Heart left ventricle (tissue), 16 donors: ENCODE measurements at regions not wholly inside any gene's neighbourhood (a gene's known extent, or its start where the extent isn't known, plus 50 kb on each side); places are given as distances from the start of the nearest gene placed in this dataset.

ENCODE experiments used
- ATAC-seq, 4 donors: fragments of 200-7000 bp; cut with Tn5 transposase; one replicate each; pipeline ENCODE4 v1.9.1; 2020 to 2022; ENCODE audit warnings: moderate library complexity in 4 of 4, mild to moderate bottlenecking in 3 of 4, moderate number of reproducible peaks in 1 of 4
- DNase-seq, 5 donors: peaks; one replicate each; pipeline ENCODE4 v3.0.0-alpha.2; 2020
- H3K27ac ChIP-seq, 12 donors: fragments of 200-600 bp; sonication (generic) in 4 of 12; one replicate each; pipeline versions ENCODE4 v1.5.0 to v1.8.0; 2016 to 2022; ENCODE audit warnings: mild to moderate bottlenecking in 2 of 12
- H3K27me3 ChIP-seq, 9 donors: fragments of 200-600 bp; sonication (generic) in 2 of 9; one replicate each; pipeline versions ENCODE4 v1.5.1 to v1.8.0; 2016 to 2022; ENCODE audit warnings: mild to moderate bottlenecking in 3 of 9
- H3K36me3 ChIP-seq, 9 donors: fragments of 200-600 bp; sonication (generic) in 2 of 9; one replicate each; pipeline versions ENCODE4 v1.5.0 to v1.8.0; 2018 to 2022; ENCODE audit warnings: mild to moderate bottlenecking in 2 of 9
- H3K4me1 ChIP-seq, 12 donors: fragments of 200-600 bp; sonication (generic) in 4 of 12; one replicate each; pipeline versions ENCODE4 v1.5.0 to v1.8.0; 2016 to 2022; ENCODE audit warnings: mild to moderate bottlenecking in 3 of 12
- H3K4me3 ChIP-seq, 12 donors: fragments of 200-600 bp; sonication (generic) in 4 of 12; one replicate each; pipeline versions ENCODE4 v1.5.0 to v1.8.0; 2017 to 2022; ENCODE audit warnings: mild to moderate bottlenecking in 9 of 12, moderate library complexity in 4 of 12
- H3K9me3 ChIP-seq, 12 donors: fragments of 200-600 bp; sonication (generic) in 4 of 12; one replicate each; pipeline versions ENCODE4 v1.5.0 to v1.8.0; 2016 to 2022; ENCODE audit warnings: mild to moderate bottlenecking in 1 of 12
- POLR2A ChIP-seq, 2 donors: fragments of 450-650 bp; IDR thresholded peaks; one replicate each; pipeline ENCODE4 v1.6.1; 2017; ENCODE audit warnings: antibody characterized with exemption in 2 of 2, mild to moderate bottlenecking in 2 of 2, moderate library complexity in 2 of 2
- WGBS, 4 donors: extraction: QIAGEN DNeasy Blood & Tissue Kit in 2 of 4; methylation state at CpG; one replicate each; pipeline versions ENCODE4 v1.1.5 to v1.1.7; 2013 to 2018; 5-methylcytosine and 5-hydroxymethylcytosine counted together
- intact Hi-C, 10 donors: fragments of 100-400 bp; cut with DNase I; formaldehyde crosslinking; loops; one replicate each; pipeline versions ENCODE4 v1.11.1 to v1.14.2; 2022
- TF ChIP-seq, protein P1 (sequence below), 12 donors: fragments of 200-600 bp; sonication (generic) in 4 of 12; IDR thresholded peaks; one replicate each; pipeline versions ENCODE4 v1.5.0 to v1.8.0; 2018 to 2022; ENCODE audit warnings: antibody characterized with exemption in 12 of 12, mild to moderate bottlenecking in 5 of 12
- donor health status: ischemic (EF 13 %, LVEDD 7.1; RV severe dilation, severe dysfunction).
- donor health status: healthy with polysubstance abuse.
- donor health status: DM: no; HTN: yes; CAD: no.
- donor health status: DM: no; HTN: no; CAD: no.
- donor health status: ischemic (EF 25% LVEDD 6.9; RV normal size, moderate dysfunction).
- donor health status: ischemic (EF 25% LVEDD 5.7; RV mildly dilated, moderate dysfunction).
- donor health status: healthy.
- donor health status: DM: yes; HTN: yes; CAD: no.
- donor health status: ischemic (EF 35%, LVEDD 5.7; RV mildly dilated, moderate dysfunction).
- donor health status: nonischemic (EF 11% LVEDD 7.7; RV severe dilation, severe dysfunction).
- donor health status: DM: yes; HTN: yes; CAD: no.
- donor health status: PGD.
- donor health status: ischemic (EF 29% LVEDD 5.4; RV normal size, mild dysfunction).
- donor health status: nonischemic (EF 23%, LVEDD 6.1; RV moderate dilation, normal function).

DNA sequence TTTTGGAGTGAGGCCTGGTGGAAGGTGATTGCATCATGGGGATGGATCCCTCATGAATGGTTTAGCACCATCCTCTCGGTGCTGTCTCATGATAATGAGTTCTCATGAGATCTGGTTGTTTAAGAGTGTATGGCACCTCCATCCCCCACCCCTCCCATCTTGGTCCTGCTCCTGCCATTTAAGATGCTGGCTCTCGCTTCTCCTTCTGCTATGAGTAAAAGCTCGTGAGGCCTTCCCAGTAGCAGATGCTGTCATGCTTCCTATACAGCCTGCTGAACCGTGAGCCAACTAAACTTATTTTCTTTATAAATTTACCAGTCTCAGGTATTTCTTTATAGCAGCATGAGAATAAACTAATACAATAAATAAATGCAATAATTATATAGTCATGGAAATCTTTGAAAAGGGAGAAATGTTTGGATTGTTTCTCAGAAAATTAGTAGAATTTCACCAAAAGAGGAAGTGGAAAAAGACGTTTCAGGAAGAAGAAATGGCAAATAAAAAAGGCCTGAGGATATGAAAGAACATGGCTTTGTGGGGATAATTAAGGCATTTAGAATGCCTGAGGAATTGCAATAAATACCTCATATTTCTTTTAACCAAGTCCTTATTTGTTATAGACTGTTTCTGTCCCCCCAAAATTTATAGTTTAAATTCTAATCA is 451.2 kb upstream of the ADGRL4 start:
- Histone ChIP-seq H3K27ac (no peak overlapping the region), H3K4me3 (no peak overlapping the region), H3K9me3 (no peaks in the 10 kb centered on the region), H3K27me3 (no peaks in the 10 kb centered on the region), H3K4me1 (no peaks in the 10 kb centered on the region), H3K36me3 (no peaks in the 10 kb centered on the region)
- no peak for TF ChIP-seq POLR2A (IDR thresholded peaks at IDR 0.05)
- TF ChIP-seq, protein P1, sequence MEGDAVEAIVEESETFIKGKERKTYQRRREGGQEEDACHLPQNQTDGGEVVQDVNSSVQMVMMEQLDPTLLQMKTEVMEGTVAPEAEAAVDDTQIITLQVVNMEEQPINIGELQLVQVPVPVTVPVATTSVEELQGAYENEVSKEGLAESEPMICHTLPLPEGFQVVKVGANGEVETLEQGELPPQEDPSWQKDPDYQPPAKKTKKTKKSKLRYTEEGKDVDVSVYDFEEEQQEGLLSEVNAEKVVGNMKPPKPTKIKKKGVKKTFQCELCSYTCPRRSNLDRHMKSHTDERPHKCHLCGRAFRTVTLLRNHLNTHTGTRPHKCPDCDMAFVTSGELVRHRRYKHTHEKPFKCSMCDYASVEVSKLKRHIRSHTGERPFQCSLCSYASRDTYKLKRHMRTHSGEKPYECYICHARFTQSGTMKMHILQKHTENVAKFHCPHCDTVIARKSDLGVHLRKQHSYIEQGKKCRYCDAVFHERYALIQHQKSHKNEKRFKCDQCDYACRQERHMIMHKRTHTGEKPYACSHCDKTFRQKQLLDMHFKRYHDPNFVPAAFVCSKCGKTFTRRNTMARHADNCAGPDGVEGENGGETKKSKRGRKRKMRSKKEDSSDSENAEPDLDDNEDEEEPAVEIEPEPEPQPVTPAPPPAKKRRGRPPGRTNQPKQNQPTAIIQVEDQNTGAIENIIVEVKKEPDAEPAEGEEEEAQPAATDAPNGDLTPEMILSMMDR (IDR thresholded peaks at IDR 0.05) = no peak
- ATAC-seq (no peak), DNase-seq (no peak)
- WGBS, 4 donors = 67 to 81% (median 72%) methylated on average over 5 of the region's 5 CpGs
- intact Hi-C loops = no loop called here

DNA sequence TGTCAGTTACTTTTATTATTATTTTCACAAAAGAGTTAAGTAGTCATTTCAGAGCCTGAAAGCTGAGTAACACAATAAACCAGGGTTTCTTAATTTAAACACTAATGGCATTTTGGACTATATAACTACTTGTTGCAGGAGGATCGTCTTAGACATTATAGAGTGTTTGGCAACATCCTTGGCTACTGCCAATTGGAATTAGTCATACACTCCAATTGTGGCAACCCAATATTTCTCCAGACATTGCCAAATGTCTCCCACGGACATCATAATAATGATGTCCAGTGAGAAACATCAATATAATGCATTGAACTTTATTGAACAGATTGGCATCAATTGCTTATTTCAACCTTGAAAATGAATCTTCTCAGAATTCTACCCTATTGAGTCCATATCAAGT is 441.9 kb upstream of the ADGRL4 start:
- no peak for TF ChIP-seq POLR2A (IDR thresholded peaks at IDR 0.05)
- TF ChIP-seq, protein P1 (IDR thresholded peaks at IDR 0.05) = no peak
- 78 to 85% (median 81%) methylated on average over 2 of the region's 2 CpGs for WGBS, 4 donors
- Histone ChIP-seq H3K27ac (no peak overlapping the region), H3K9me3 (peaks cover 0 to 4% (median 0%) of the 10 kb centered on the region in 12 donors), H3K36me3 (no peaks in the 10 kb centered on the region), H3K27me3 (no peaks in the 10 kb centered on the region), H3K4me1 (no peaks in the 10 kb centered on the region), H3K4me3 (no peak overlapping the region)
- DNase-seq (no peak), ATAC-seq (no peak)
- intact Hi-C loops = no loop called here

DNA sequence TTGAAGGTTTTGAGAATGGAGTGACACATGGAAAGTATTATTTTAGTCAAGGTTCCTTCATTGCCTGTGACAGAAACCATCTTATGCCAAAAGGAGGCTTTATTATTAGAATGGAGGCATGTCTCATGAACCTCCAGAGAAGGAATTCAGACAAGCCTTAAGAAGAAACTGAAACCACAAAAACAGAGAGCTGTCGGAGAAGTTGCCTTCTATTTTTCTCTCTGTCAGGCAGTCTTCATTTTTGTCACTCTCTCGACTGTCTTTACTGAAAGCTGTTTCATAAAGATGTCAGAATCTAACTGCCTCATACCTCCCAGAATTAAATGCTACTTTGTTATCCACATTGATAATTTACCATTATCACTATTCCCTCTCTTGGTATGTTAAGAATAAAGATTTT is 434.7 kb upstream of the ADGRL4 start:
- ATAC-seq (no peak), DNase-seq (no peak)
- intact Hi-C loops = no loop called here
- 64 to 81% (median 74%) methylated on average over 2 of the region's 2 CpGs for WGBS, 4 donors
- H3K4me3 ChIP-seq = no peak overlapping the region
- no peaks in the 10 kb centered on the region for H3K36me3 ChIP-seq
- no peaks in the 10 kb centered on the region for H3K4me1 ChIP-seq
- no peak overlapping the region for H3K27ac ChIP-seq
- TF ChIP-seq POLR2A (IDR thresholded peaks at IDR 0.05) = no peak
- TF ChIP-seq, protein P1 (IDR thresholded peaks at IDR 0.05) = no peak
- H3K27me3 ChIP-seq = no peaks in the 10 kb centered on the region
- H3K9me3 ChIP-seq = peaks cover 0 to 4% (median 0%) of the 10 kb centered on the region in 12 donors

DNA sequence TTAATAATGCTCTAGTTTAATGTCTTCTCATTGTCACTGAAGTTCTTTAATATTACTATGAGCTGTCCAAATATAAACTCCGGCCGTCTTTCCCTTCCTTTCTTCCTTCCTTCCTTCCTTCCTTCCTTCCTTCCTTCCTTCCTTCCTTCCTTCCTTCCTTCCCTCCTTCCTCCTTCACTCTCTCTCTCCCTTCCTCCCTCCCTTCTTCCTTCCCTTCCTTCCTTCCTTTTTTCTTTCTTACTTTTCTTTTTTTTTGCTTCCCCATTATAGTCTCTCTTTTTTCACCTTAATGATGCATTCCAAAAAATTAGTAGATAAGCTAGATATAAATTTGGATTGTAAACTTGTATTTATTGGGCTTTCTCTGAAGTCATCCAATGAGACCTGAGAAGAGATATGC is 431.0 kb upstream of the ADGRL4 start:
- no peak for DNase-seq
- TF ChIP-seq POLR2A (IDR thresholded peaks at IDR 0.05) = no peak
- TF ChIP-seq, protein P1 (IDR thresholded peaks at IDR 0.05) = no peak
- intact Hi-C loops = no loop called here
- Histone ChIP-seq H3K4me1 (no peaks in the 10 kb centered on the region), H3K4me3 (no peak overlapping the region), H3K27me3 (no peaks in the 10 kb centered on the region), H3K27ac (no peak overlapping the region), H3K9me3 (no peaks in the 10 kb centered on the region), H3K36me3 (no peaks in the 10 kb centered on the region)
- no peak for ATAC-seq
- WGBS, 4 donors = 63 to 69% (median 65%) methylated on average over 2 of the region's 2 CpGs
